Fibroblast of mammary gland (primary cell): ENCODE measurements at regions not wholly inside any gene's neighbourhood (a gene's known extent, or its start where the extent isn't known, plus 50 kb on each side); places are given as distances from the start of the nearest gene placed in this dataset.

Source experiments
- DNase-seq: peaks from one replicate; pipeline ENCODE4 v3.0.0-alpha.2; 2010; ENCODE audit warnings: low read depth
- H3K4me3 ChIP-seq: 2 replicates; pipeline ENCODE4 v1.5.1; 2011; ENCODE audit warnings: low read depth, mild to moderate bottlenecking, low read length, moderate library complexity; ENCODE audit not compliant: control insufficient read depth
- TF ChIP-seq, protein P1 (sequence below): conservative IDR thresholded peaks from 2 replicates; pipeline ENCODE4 v1.5.1; 2011; ENCODE audit warnings: low read depth, low read length, inconsistent platforms; ENCODE audit not compliant: control insufficient read depth, insufficient read depth

- TF ChIP-seq, protein P1, sequence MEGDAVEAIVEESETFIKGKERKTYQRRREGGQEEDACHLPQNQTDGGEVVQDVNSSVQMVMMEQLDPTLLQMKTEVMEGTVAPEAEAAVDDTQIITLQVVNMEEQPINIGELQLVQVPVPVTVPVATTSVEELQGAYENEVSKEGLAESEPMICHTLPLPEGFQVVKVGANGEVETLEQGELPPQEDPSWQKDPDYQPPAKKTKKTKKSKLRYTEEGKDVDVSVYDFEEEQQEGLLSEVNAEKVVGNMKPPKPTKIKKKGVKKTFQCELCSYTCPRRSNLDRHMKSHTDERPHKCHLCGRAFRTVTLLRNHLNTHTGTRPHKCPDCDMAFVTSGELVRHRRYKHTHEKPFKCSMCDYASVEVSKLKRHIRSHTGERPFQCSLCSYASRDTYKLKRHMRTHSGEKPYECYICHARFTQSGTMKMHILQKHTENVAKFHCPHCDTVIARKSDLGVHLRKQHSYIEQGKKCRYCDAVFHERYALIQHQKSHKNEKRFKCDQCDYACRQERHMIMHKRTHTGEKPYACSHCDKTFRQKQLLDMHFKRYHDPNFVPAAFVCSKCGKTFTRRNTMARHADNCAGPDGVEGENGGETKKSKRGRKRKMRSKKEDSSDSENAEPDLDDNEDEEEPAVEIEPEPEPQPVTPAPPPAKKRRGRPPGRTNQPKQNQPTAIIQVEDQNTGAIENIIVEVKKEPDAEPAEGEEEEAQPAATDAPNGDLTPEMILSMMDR, result no peak
- H3K4me3 ChIP-seq, result no peak overlapping the region
- no peak for DNase-seq
Observed at GRCh38 chr3:13240928-13241618, 167.8 kb upstream of the IQSEC1 start.

GRCh38 chr3:13239467-13239760, 166.2 kb upstream of the IQSEC1 start:
- TF ChIP-seq, protein P1, result no peak
- H3K4me3 ChIP-seq, result no peak overlapping the region
- DNase-seq, result no peak

DNA sequence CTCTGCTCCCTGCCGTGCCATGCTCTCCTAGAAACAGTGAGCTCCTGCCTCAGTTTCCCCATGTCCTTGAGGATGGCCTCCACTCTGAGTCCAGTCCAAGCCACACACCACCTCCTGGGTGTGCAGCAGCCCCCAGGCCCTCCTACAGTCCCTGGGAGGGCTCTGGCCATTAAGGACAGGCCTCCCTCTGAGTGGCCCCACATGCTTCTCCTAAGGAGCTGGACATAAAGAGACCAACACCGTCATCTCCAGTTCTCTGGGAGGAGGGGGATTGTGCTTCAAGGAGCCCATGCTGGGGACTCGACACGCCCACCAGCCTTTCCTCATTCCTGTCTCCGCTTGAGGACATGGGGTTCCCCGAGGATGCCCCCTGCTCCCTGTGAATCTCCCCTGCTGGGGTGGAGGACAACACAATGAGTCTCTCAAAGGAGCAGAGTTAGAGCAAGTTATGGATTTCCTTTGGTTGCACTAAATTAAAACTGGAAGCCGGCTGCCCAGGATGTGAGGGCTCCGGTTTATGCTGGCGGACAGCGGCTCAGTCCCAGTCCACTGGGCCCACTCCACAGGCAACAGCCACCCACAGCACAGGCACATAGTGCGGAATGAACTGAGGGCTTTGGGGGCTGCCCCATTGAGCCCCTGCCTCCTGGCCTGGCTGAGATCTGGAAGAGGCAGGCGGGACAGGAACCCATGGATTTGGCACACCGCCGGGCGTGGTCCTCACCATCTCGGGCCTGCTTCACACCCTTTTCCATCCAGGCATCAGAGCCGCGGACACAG, 165.6 kb upstream of the IQSEC1 start:
- TF ChIP-seq, protein P1, result no peak
- DNase-seq, result no peak

GRCh38 chr3:13237776-13238490, 164.7 kb upstream of the IQSEC1 start:
- DNase-seq, result no peak

More for the DNA sequence above, 165.6 kb upstream of the IQSEC1 start:
- H3K4me3 ChIP-seq, result no peak overlapping the region

DNA sequence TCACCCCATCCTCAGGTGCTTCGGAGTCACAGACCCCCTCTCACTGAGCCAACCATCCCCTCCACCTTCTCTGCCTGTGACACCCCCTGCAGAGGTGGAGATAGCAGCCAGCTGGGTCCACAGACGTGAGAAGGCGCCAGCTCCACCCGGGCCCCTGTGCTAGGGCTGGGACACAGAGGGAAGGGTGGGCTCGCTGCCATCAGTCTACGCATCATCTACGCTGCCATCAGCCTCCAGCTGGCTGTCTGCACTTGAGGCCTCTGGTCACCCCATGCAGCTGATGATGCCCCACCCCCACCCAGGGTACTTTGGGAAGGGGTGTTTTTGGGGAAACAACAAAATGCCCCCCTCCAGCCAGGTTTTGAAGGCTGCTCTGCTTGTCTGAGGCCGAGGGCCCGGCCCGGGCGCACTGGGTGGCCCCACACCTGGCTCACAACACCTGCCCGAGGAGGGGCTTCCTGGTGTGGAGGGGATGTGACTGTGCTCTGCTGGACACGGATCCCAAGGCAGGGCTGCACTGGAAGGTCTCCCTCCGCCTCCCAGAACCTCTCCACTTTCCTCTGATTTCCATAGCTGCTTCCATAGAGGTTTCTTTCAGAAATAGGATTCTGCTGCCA, 163.4 kb upstream of the IQSEC1 start:
- TF ChIP-seq, protein P1, result no peak
- H3K4me3 ChIP-seq, result no peak overlapping the region
- no peak for DNase-seq

More at GRCh38 chr3:13237776-13238490, 164.7 kb upstream of the IQSEC1 start:
- no peak overlapping the region for H3K4me3 ChIP-seq
- TF ChIP-seq, protein P1, result no peak

DNA sequence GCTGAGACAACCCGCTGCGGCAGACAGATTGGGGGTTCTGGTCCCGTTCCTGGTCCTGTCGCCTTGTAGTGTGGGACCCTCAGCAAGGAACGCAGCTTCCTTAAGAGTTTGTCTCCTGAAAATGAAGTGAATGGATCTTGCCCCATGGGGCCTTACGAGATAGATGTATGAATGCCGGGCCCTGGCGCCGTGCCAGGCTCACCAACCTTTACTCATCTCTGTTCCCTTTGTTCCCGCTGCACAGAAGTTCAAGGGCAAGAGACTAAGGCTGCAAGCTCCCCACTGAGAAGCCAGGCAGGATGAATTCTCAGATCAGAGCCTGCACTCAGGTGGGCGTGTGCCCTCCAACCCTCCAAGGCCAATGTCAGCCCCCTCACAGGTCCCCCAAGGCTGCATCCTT, 162.7 kb upstream of the IQSEC1 start:
- TF ChIP-seq, protein P1, result no peak
- no peak overlapping the region for H3K4me3 ChIP-seq
- no peak for DNase-seq
